GM18517 (cell line): ENCODE measurements at regions not wholly inside any gene's neighbourhood (a gene's known extent, or its start where the extent isn't known, plus 50 kb on each side); places are given as distances from the start of the nearest gene placed in this dataset.

ENCODE experiments used
- ATAC-seq: cut with Tn5 transposase; IDR thresholded peaks from one replicate; pipeline ENCODE4 v1.9.1; 2021; ENCODE audit warnings: mild to moderate bottlenecking, moderate library complexity; ENCODE audit not compliant: unreplicated experiment

DNA sequence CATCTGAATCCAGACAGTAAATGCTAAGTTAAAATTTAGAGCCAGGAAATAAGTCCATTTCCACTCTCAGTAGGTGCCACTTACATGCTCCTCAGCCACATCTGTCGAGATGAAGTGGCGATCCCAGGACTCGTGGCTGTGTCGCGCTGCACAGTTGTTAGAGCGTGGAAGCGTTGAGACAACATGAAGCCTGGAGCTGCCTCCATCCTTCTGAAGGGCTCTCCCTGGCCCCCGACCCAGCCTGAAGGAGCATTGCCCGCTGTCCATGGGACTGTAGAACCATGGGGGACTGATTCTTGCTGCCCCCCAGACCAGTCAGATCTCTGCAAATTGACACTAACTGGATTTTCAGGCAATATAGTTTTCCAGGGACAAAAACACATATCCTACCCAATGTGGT is 58.9 kb downstream of the IRX1 start:
- no peak for ATAC-seq

DNA sequence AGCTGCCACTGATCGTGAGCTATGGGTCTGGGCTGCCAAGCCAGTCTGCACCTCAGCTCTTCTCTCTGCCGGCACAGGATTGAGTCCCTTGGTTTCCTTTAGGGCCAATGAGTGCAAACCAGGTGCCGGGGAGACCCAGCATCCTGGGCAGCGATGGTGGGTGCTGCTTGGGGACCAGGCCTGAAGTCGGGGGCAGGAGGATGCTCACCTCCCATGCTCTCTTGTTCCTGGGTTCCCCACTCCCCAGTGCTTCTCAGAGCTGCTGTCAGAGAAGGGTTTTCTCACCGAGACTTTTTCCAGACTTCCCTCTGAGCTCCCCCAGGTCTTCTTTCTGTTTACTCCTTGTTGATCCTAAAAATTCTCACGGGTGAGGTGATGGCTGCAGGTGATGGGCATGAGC is 61.2 kb downstream of the IRX1 start:
- no peak for ATAC-seq

DNA sequence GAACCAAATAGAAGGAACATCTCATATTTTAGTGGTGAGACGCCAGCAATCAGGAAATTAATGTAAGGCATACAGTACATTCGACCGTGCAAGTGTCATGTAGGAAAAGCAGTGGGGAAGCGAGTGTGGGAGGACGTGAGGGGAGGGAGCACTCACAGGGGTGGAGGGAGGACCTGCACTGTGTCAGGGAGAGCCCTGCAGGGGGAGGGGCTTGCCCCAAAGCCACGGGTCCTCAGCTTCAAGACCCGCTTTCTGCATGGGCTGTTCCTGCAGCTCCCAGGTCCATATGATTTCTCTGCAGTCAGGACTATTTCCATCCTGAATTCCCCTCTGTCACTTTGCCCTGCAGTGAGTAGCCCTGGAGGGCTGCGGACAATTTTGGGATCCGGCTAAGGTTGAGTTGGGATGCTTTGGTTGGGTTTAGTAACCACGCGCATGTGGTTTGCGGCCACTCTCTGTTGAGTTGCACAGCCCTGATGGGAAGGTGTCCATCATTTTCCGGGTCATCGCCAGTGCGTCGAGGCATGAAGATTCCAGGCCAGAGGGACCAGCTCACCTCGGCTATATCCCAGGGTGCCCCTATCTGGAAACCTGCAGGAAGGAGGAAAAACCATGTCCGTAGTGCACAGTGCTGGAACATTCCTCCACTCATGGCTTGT is 61.9 kb downstream of the IRX1 start:
- no peak for ATAC-seq

DNA sequence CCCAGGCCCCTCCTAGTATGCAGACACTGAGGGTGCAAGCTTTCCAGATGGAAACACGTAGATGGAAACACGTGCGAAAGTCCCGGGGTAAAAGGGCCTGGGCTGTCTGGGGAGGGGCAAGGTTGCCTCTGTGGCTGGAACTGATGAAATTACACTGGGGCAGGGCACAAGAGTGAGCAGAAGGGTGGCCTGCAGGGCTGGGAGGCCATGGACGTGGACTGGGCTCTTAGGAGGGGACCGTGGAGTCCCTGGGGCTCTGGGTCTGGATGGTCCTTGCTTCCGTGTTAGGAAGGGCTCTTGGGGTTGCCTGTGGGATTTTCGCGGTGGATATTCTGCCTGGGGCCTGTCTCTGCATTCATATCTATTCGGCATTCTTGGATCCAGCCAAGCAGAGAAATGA is 63.3 kb downstream of the IRX1 start:
- ATAC-seq = no peak

DNA sequence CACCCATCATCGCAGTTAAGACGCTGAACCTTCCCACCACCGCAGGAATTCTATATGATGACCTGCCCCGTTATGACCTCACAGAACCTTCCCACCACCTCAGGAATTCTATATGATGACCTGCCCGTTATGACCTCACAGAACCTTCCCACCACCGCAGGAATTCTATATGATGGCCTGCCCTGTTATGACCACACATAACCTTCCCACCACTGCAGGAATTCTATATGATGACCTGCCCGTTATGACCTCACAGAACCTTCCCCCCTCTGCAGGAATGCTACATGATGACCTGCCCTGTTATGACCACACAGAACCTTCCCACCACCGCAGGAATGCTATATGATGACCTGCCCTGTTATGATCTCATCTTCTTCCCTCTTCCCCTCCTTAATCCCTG is 64.3 kb downstream of the IRX1 start:
- ATAC-seq = no peak

DNA sequence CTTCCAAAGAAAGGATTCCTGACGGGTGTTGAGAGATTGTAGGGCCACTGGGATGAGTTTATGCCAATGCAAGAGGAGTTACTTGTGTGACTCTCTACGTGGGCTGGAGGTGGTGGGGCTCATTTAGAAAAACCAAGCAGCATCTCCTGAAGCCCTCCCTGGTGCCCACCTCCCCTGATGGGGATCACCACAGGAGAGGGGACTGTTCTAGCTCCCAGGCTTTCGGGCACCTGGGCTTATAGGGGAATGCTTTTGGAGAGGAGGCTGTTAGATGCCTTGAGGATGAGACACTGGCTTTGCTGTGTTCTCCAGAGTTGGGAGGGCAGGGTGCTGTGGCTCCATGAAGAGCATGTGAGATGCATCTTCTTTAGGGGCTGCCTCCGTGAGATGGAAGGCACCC is 65.0 kb downstream of the IRX1 start:
- no peak for ATAC-seq

DNA sequence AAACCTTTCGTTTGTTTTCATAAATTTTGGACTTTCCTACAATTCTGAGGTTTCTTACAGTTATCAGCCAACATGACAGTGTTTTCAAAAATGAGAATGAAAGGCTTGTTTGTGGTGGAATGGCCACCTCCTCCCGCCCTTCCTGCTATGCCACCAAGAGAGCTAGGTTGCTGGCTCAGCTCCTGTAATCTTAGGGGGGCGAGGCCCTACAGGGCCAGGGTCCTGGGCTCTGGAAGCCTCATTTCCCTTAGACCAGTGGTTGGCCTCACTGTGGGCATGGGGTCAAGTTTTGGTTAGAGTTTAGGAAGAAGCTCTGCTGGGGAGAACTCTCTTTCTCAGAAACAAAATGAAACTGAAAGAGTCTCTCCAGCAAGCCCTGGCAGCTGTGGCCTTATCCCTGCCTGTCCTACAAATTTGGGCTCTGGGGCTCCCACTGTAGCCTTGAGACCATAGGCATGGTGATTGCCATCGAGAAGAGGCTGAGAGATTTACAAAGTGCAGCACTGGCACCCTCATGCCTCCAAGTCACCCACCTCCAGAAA is 66.2 kb downstream of the IRX1 start:
- ATAC-seq = no peak

DNA sequence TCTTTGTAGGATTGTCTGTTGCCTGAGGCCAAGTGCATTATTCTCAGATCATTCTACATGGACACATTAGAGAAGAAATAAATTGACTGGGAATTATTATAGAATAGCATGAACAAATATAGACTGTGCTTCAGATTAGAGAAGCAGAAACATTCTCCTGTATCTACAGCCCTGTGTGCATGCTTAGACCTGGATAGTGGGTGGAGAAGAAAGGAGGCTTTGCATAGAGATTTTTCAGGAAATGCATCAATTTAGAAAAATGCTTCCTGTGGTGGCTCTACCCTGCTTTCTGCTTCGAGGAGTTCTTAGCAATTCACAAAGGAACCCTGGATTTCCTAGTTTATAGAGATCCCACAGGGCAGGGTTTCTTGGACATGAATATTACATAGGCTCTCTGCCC is 66.7 kb downstream of the IRX1 start:
- ATAC-seq = no peak

DNA sequence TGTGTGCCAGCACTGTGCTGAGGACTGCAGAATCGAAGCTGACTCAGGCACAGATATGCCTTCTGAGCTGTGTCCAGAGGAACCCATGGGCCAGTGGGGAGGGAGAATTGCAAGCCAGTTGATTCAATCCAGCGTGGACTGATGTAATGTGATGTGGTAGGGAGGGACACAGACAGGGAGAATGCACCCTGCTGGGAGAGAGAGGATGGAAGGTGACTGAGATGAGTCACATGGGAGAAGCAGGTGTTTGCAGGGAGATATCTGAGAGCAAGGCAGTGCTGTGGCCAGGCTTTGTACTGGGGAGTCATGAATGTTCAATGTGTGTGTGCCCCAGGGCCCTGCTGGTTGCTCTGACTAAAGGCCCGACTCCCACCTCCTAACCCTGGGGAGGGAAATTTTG is 75.7 kb downstream of the IRX1 start:
- ATAC-seq = no peak

DNA sequence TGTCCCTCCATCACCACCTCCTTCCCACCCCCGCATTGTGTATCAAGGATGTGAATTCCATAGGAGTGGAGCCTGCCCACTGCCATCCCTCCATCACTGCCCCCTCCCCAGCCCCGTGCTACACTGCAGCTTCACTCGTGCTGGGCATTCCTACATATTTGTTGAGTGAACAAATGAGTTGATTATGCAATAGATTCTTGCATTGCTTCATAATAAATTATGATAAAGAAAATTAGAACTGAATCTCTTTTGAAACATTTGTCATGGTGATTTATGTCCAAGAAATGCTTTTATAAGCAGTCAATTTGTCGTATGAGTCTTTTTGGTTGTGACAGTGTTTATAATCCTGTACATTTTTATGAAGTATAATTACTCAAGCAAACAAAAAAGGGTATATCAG is 83.2 kb downstream of the IRX1 start:
- no peak for ATAC-seq

DNA sequence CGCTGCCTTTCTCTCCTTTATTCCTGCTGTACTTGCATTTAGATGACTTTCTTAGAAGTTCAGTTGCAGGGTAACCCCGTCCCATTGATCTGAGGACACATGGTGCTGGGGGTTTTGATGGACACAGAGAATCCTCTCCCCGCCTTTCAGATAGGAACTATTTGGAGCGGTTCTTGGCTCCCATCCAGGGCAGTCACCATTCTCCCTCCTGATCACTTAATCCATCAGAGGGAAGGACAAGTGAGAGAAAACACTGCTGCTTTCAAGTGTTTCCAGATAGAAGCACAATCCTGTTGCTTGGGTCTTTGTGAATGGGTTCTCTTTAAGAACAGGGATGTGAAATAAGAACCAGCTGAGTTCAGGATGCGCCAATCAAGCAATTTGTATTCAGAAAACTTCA is 85.2 kb downstream of the IRX1 start:
- ATAC-seq = no peak

DNA sequence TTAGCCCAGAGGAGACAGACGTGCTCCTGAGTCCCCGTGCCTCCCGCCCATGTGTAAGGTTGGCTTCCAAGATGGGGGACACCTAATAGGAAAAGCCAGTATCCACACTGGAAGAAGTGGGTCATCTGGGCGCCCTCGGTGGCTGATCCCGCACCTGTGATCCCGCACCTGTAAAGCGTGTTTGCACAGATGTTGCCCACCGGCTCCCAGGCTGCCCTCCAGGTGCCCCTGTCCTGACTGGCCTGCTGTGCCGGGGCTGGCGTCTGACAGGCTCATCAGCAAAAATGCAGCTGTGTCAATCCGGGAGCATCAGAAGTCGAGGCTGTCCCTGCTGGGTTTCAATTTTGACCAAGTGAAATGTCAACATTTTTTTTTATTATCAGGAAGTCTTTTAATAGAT is 88.5 kb downstream of the IRX1 start:
- ATAC-seq = no peak

DNA sequence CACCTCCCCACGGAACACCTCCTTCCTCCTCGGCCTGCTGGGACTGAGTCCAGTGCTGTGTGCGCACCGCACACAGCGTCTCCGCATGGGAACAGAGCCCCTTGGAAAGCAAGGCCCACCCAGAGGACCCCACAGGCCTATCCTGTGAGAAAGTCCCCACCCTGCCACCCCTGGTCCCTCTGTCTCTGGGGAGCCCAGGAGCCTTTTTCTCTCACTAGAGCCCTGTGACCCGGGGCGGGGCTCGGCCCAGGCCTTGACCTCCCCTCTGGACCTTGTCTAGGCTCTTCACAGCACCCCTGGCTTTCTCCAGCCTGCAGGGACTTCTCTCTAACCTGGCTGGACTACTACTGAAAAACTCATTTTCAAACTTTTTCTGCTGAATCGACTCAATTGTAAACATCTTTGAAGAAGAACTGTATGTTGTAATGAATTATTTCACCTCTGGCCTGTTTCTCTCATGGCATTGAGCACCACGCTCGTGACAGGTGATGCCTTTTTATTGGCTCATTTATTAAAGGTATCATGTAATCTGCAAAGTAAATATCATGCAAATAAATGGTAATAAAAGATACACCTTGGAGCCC is 89.2 kb downstream of the IRX1 start:
- ATAC-seq = no peak

DNA sequence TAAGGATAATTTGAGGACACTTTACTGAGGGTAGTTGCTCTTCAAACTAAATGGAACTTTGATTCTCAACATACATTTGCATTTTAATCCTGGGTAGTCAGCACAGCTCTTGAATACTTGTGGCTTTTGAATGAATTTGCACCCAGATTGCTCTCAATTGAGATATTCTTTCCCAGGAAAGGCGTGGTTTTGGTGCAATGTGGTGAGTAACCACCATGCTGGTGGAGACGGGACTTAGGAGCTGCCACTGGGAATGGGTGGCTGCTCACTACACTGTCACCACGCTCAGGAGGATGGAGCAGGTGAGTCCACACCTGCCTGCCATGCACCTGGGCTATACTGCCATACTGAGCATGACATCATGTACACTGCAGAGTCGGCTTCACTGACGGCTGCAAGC is 99.2 kb downstream of the IRX1 start:
- ATAC-seq = no peak

DNA sequence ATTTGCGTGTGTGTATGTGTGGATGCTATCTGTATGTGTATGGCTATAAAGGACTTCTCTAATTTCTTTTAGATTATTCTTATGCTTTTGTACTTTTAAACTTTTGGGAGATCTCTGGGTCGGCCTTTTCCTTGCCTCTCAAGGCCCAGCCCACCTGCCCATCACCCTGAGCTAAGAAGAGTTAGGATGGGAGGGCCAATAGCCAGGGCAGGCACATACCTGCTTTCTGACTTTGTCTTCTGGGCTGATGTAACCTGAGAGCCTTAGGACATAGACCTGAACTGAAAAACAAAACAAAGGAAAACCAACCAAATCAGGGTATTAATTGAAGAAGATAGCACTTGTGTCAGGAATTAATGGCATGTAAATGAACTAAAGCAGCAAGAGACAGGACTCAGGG is 100.2 kb downstream of the IRX1 start:
- no peak for ATAC-seq

DNA sequence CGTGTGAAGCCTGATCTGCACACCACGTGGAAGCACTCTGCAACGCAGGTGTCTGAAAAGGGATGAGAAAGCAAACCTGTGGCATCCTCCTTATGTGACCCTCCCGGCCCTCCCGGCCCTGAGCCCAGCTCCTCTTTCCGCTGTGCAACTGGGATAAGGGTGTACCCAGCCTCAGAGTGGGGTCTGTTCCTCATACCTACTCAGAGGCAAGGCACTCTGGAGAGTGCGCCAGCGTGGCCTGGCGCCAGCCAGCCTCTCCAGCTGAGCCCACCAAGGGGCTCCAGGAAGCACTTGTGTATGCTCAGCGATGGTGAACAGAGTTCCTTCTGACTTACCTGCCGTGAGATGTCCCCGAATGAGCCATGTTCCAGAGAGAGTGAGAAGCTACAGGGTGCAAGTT is 102.8 kb downstream of the IRX1 start:
- ATAC-seq = no peak

DNA sequence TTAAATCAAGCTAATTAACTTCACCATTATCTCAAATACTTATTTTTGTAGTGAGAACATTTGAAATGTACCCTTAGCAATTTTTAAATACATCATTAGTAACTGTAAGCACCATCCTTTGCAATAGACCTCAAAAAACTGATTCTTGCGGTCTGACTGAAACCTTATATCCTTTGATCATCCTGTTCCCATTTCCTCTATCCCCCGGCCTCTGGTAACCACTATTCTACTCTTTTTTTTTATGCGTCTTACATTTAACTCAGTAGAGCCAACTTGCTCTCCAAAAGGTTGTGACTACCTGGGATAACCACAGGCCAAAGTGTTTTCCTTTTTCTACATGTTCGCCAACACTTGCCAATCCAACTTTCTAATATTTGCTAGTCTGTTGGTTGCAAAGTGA is 106.1 kb downstream of the IRX1 start:
- no peak for ATAC-seq

DNA sequence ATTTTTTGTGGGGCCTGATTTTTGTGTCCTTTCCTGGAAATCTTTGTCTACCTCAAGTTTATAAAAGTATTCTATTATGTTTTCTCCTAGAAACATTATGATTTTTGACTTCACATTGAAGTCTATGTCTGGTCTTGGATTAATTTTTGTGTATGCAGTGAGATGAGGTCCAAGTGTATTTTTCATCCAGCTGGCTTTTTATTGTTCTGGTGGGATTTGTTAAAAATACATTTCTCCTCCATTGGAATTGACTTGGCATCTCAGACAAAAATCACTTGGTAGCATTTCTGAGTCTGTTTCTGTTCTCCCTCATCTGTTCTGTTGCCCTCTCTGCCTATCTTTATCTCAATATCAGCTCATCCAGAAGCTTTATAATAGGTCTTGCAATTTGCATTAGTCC is 109.0 kb downstream of the IRX1 start:
- ATAC-seq = no peak

DNA sequence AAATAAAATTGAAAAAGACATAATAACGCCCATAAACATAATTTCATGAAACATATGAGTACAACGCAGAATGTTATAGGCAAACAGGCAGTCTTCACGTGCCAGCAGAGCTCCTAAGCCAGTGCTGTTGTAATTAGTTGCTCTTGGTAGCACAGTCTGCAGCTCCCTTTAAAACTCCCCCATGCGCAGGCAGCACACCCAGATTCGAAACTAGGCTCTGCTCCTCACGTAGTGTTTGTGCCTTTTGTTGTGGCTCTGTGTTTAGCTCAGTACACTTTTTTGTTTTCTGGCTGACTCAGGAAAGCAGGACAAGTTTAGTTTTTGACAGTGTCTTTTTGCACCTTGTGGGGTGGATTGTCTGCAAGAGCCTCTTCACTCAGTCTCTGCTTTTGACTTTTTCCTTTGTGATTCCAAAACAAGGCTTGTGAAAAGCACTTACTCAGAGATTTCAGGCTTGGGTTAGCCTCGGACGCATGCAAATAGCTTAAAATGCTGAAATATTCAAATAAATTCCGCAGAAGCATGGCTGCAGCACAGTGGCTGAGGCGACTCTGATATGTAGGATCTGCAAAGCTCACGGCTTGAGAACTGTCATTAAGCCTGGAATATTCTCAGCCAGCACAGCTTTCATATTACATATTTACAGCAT is 113.6 kb downstream of the IRX1 start:
- no peak for ATAC-seq

DNA sequence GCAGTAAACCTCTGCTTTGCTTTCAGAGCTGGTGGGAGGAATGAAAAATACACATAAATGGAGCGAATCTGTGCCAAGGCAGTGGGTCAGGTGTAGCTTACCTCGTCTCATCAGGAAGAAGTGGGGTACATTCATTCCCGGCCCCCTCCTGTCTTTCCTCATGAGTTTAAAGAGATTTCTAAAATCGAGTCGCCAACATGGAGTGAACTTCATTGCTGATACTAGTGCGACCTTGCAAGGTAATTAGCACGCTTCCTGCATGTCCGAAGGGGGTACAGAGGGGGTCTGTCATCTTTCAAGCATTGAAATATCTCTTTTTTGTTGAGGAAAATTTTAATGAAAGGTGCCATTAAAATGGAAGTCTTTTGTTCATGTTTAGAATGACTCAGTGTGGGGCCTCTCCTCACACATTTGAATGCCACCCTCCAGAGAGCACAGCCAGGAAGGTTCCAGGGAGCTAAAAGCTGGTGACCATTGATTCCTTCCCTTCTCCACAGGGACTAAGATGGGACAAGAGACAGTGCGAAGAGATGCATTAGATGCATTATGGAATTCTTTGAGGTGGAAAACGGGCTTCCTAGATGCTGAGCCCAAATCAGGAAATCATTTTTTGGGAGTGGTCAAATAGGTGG is 114.2 kb downstream of the IRX1 start:
- no peak for ATAC-seq

DNA sequence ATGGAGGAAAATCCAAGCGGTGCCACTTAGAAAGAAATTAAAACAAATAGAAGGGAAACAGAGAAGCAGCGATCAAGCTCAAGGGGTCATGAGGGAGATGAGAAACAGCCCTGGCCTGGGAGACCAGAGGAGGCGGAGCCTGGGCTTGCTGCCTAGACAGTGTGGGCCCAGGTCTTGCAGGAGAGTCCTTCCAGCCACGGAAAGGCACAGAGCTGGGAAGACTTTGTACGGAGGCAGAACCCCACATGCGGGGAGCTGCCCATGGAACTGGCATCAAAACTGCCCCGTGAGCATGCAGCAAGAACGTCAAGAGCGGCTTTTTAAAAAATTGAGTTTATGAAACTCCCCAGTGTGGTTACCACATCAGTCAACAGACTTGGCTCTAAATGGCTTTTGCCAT is 119.4 kb downstream of the IRX1 start:
- ATAC-seq = no peak

DNA sequence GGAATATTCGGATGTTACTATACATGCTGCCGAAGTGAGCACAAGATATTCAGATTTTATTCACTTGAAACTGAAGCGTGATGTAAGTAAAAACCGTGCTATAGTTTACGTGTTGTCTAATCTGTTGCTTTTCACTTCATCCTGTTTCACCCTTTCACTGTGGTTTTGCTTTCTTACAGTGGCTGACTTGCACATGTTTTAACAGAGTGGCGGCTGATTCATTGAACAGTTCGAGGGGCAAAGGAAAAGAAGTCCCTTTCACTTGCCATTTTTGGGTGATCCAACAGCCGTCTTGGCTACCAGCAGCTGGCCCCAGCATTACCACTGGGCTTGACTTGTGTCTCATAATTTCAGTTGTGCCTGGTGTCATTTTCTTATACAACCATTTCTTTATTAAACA is 134.0 kb downstream of the IRX1 start:
- ATAC-seq = no peak
